Prostate gland (tissue), 2 donors: ENCODE measurements at regions not wholly inside any gene's neighbourhood (a gene's known extent, or its start where the extent isn't known, plus 50 kb on each side); places are given as distances from the start of the nearest gene placed in this dataset.

Experiments
- POLR2A ChIP-seq: fragments of 450-650 bp; IDR thresholded peaks from one replicate; pipeline ENCODE4 v1.6.1; 2016; ENCODE audit warnings: antibody characterized with exemption, mild to moderate bottlenecking
- POLR2AphosphoS5 ChIP-seq: sonication (generic); formaldehyde crosslinking; IDR thresholded peaks from one replicate; pipeline ENCODE4 v1.6.1; 2017; ENCODE audit warnings: antibody characterized with exemption
- TF ChIP-seq, protein P1 (sequence below), 4 experiments: fragments of 200-600 bp in 2 of 4; fragments of 450-650 bp in 2 of 4; sonication (generic) in 2 of 4; IDR thresholded peaks; 1 replicate in 3 of 4; 2 replicates in 1 of 4; pipeline ENCODE4 v1.5.1; 2016 to 2019; ENCODE audit warnings: antibody characterized with exemption in 4 of 4, mild to moderate bottlenecking in 2 of 4, moderate library complexity in 2 of 4

GRCh38 chrX:45577361-45577760, 376.7 kb upstream of the DIPK2B start:
- TF ChIP-seq, protein P1, sequence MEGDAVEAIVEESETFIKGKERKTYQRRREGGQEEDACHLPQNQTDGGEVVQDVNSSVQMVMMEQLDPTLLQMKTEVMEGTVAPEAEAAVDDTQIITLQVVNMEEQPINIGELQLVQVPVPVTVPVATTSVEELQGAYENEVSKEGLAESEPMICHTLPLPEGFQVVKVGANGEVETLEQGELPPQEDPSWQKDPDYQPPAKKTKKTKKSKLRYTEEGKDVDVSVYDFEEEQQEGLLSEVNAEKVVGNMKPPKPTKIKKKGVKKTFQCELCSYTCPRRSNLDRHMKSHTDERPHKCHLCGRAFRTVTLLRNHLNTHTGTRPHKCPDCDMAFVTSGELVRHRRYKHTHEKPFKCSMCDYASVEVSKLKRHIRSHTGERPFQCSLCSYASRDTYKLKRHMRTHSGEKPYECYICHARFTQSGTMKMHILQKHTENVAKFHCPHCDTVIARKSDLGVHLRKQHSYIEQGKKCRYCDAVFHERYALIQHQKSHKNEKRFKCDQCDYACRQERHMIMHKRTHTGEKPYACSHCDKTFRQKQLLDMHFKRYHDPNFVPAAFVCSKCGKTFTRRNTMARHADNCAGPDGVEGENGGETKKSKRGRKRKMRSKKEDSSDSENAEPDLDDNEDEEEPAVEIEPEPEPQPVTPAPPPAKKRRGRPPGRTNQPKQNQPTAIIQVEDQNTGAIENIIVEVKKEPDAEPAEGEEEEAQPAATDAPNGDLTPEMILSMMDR (IDR thresholded peaks at IDR 0.05) = no peak
- TF ChIP-seq POLR2A = no peak
- no peak for TF ChIP-seq POLR2AphosphoS5
